HEK293 (cell line): ENCODE measurements at regions not wholly inside any gene's neighbourhood (a gene's known extent, or its start where the extent isn't known, plus 50 kb on each side); places are given as distances from the start of the nearest gene placed in this dataset.

Experiments used
- CTCF ChIP-seq: fragments of 450-650 bp; formaldehyde crosslinking; IDR thresholded peaks from 2 replicates; pipeline ENCODE4 v1.5.1; 2016; ENCODE audit warnings: missing biosample characterization, missing genetic modification characterization
- ZBTB44 ChIP-seq: fragments of 450-650 bp; IDR thresholded peaks from 2 replicates; pipeline ENCODE4 v1.5.1; 2018; ENCODE audit warnings: missing biosample characterization, mild to moderate bottlenecking, missing genetic modification characterization
- ZNF350 ChIP-seq: fragments of 450-650 bp; formaldehyde crosslinking; IDR thresholded peaks from 2 replicates; pipeline ENCODE4 v1.5.0; 2017; ENCODE audit warnings: missing biosample characterization, mild to moderate bottlenecking, missing genetic modification characterization

DNA sequence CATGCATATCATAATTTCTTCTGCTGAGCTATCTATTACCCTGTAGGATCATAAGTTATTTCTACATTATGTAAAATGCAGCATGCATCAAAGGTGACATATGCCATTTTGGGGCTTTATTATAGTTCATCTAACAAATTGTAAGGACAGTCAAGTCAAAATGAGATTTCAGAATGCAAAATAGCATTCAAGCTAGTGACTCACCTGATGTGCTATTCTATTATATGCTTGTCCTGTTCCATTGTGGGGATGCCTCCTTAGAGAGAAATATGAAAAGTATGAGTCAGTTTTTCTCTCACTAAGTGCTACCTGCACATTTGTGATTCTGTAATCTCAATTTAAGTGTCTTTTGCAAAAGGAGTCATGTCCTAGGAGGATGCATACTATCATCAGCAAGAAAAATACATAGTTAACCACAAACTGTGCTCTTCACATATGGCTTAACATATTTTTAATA, 647.0 kb upstream of the PCDH10 start:
- TF ChIP-seq CTCF (tag by site-specific recombination) (no peak), ZNF350 (tag by site-specific recombination) (no peak), ZBTB44 (tag by site-specific recombination) (no peak)
